GM12878 (cell line): ENCODE measurements at regions not wholly inside any gene's neighbourhood (a gene's known extent, or its start where the extent isn't known, plus 50 kb on each side); places are given as distances from the start of the nearest gene placed in this dataset.

Experiments used
- ATAC-seq: fragments of 200-7000 bp; cut with Tn5 transposase; 3 replicates; pipeline ENCODE4 v1.9.1; 2020; ENCODE audit warnings: mild to moderate bottlenecking, moderate library complexity
- BruUV-seq: library from RNA; stranded (reverse); fragments of 400-500 nt; replicated peaks from 2 replicates; lab custom pipeline; 2021; lab: Mats Ljungman, UMichigan
- CTCF ChIA-PET: fragments of 300-600 bp; sonication (Branson Sonifier 250); formaldehyde crosslinking; extraction: SDS; loops from one replicate; lab custom pipeline; 2021; ENCODE audit warnings: inconsistent platforms; lab: Yijun Ruan, JAX
- POLR2A ChIA-PET: fragments of 350-600 bp; formaldehyde crosslinking; extraction: SDS; loops from one replicate; lab custom pipeline; 2021; ENCODE audit warnings: inconsistent platforms; lab: Charles Lee
- RAD21 ChIA-PET: fragments of 300-600 bp; sonication (Branson Sonifier 250); formaldehyde crosslinking; loops from one replicate; lab custom pipeline; 2023; ENCODE audit warnings: antibody characterized with exemption; ENCODE audit not compliant: unreplicated experiment; lab: Charles Lee
- SMC1A ChIA-PET: fragments of 300-600 bp; sonication (Branson Sonifier 250); formaldehyde crosslinking; loops from one replicate; lab custom pipeline; 2023; ENCODE audit not compliant: unreplicated experiment, uncharacterized antibody; lab: Charles Lee
- DNase-seq: peaks from one replicate; pipeline ENCODE4 v3.0.0-alpha.2; 2011; ENCODE audit warnings: low read depth, low spot score
- FAIRE-seq: peaks from 3 replicates; lab custom pipeline; 2011; peaks lifted over from hg19 to GRCh38; lab: Jason Lieb, UNC
- H2AFZ ChIP-seq: 2 replicates; pipeline ENCODE4 v1.6.0; 2011; ENCODE audit warnings: low read depth, low read length, control low read depth; ENCODE audit not compliant: control insufficient read depth
- H3K27ac ChIP-seq: 2 replicates; pipeline ENCODE4 v1.5.1; 2011; ENCODE audit warnings: control low read depth; ENCODE audit not compliant: control insufficient read depth, insufficient read depth
- H3K27me3 ChIP-seq, 2 experiments: replicated peaks in 1 of 2; 2 replicates each; pipeline versions ENCODE4 v1.6.0 to v1.6.1; 2011; ENCODE audit warnings: low read length in 1 of 2; ENCODE audit not compliant: control insufficient read depth in 2 of 2, insufficient read depth in 2 of 2
- H3K36me3 ChIP-seq, 2 experiments: 2 replicates each; pipeline ENCODE4 v1.5.1; 2011; ENCODE audit warnings: low read length in 1 of 2; ENCODE audit not compliant: control insufficient read depth in 2 of 2, insufficient read depth in 2 of 2
- H3K4me1 ChIP-seq: 2 replicates; pipeline ENCODE4 v1.6.1; 2011; ENCODE audit warnings: mild to moderate bottlenecking, low read length, moderate library complexity, mixed read lengths; ENCODE audit not compliant: control insufficient read depth, insufficient read depth
- H3K4me2 ChIP-seq: 2 replicates; pipeline ENCODE4 v1.6.0; 2011; ENCODE audit warnings: control low read depth; ENCODE audit not compliant: control insufficient read depth, insufficient read depth
- H3K4me3 ChIP-seq: fragments of 200-600 bp; sonication (generic); 2 replicates; pipeline ENCODE4 v1.5.1; 2016
- H3K79me2 ChIP-seq: 2 replicates; pipeline ENCODE4 v1.6.0; 2011; ENCODE audit warnings: low read length; ENCODE audit not compliant: control insufficient read depth, insufficient read depth
- H3K9ac ChIP-seq: 2 replicates; pipeline ENCODE4 v1.8.0; 2011; ENCODE audit warnings: low read length, control low read depth, mixed read lengths; ENCODE audit not compliant: control insufficient read depth, insufficient read depth
- H3K9me3 ChIP-seq: replicated peaks from 3 replicates; pipeline ENCODE4 v1.5.1; 2011; ENCODE audit warnings: mild to moderate bottlenecking, low read length; ENCODE audit not compliant: control insufficient read depth, insufficient read depth
- H4K20me1 ChIP-seq: 2 replicates; pipeline ENCODE4 v1.6.0; 2011; ENCODE audit not compliant: control insufficient read depth, insufficient read depth
- ATF3 ChIP-seq: IDR thresholded peaks from 2 replicates; pipeline ENCODE4 v1.6.1; 2011; ENCODE audit warnings: low read depth, mild to moderate bottlenecking, low read length, moderate library complexity, borderline replicate concordance; ENCODE audit errors: extremely low read depth
- CHD4 ChIP-seq: fragments of 200-600 bp; sonication (generic); IDR thresholded peaks from 2 replicates; pipeline ENCODE4 v1.6.1; 2016; ENCODE audit warnings: mild to moderate bottlenecking
- IKZF2 ChIP-seq, 2 experiments: fragments of 450-650 bp; IDR thresholded peaks; 2 replicates each; pipeline ENCODE4 v1.6.1; 2017; ENCODE audit warnings: mild to moderate bottlenecking in 2 of 2, moderate library complexity in 2 of 2
- MLLT1 ChIP-seq: fragments of 450-650 bp; IDR thresholded peaks from 2 replicates; pipeline ENCODE4 v1.6.1; 2016; ENCODE audit warnings: mild to moderate bottlenecking
- RCOR1 ChIP-seq: conservative IDR thresholded peaks from 2 replicates; pipeline ENCODE4 v1.6.1; 2012; ENCODE audit warnings: low read depth, low read length, improper control_type of control experiment
- RFX5 ChIP-seq: IDR thresholded peaks from 2 replicates; pipeline ENCODE4 v1.6.1; 2011; ENCODE audit warnings: low read depth, low read length, improper control_type of control experiment
- TARDBP ChIP-seq: IDR thresholded peaks from 2 replicates; pipeline ENCODE4 v1.6.1; 2016; ENCODE audit warnings: borderline replicate concordance
- YBX1 ChIP-seq: fragments of 450-650 bp; IDR thresholded peaks from 2 replicates; pipeline ENCODE4 v1.6.1; 2016; ENCODE audit warnings: antibody characterized with exemption
- ZNF592 ChIP-seq: fragments of 450-650 bp; IDR thresholded peaks from 2 replicates; pipeline ENCODE4 v1.6.1; 2017; ENCODE audit warnings: mild to moderate bottlenecking, moderate library complexity
- WGBS: methylation state at CpG from one replicate; pipeline ENCODE4 v1.1.6; 2016; ENCODE audit warnings: low lambda C conversion rate; ENCODE audit not compliant: insufficient replicate concordance, insufficient coverage; ENCODE audit errors: missing lambda C conversion rate; 5-methylcytosine and 5-hydroxymethylcytosine counted together
- in situ Hi-C: fragments of 300-500 bp; cut with MboI; formaldehyde crosslinking; loops from 9 replicates; pipeline ENCODE4 v1.14.3; 2018; ENCODE audit warnings: mixed read lengths
- intact Hi-C: fragments of 100-400 bp; cut with micrococcal nuclease; formaldehyde crosslinking; loops from one replicate; pipeline ENCODE4 v1.14.2; 2022; ENCODE audit not compliant: unreplicated experiment

GRCh38 chr22:48811885-48812284 lies 1015.8 kb downstream of the BRD1 start:
- WGBS, result 30% methylated on average over 7 of the region's 7 CpGs
- H3K79me2 ChIP-seq, result no peaks in the 10 kb centered on the region
- ATAC-seq (no peak), DNase-seq (no peak), FAIRE-seq (no peak)
- H3K27ac ChIP-seq, result no peak overlapping the region
- ChIA-PET SMC1A (no interaction called here), RAD21 (no interaction called here), POLR2A (no interaction called here), CTCF (no interaction called here)
- no peak for TF ChIP-seq CHD4
- no peak for TF ChIP-seq ATF3
- TF ChIP-seq TARDBP, result no peak
- no peak for TF ChIP-seq ZNF592
- TF ChIP-seq RFX5, result no peak
- TF ChIP-seq MLLT1, result no peak
- no peak for TF ChIP-seq RCOR1
- TF ChIP-seq IKZF2 (IDR thresholded peaks at IDR 0.05), result no peak
- no peak for TF ChIP-seq YBX1
- H3K36me3 ChIP-seq, result no peaks in the 10 kb centered on the region
- no peak overlapping the region for H3K4me3 ChIP-seq
- no peak overlapping the region for H3K4me2 ChIP-seq
- no peaks in the 10 kb centered on the region for H3K27me3 ChIP-seq
- no peaks in the 10 kb centered on the region; the same call in 2 of the 3 replicates for H3K9me3 ChIP-seq
- intact Hi-C loops, result no loop called here
- H4K20me1 ChIP-seq, result no peaks in the 10 kb centered on the region
- in situ Hi-C loops, result no loop called here
- no peaks in the 10 kb centered on the region for H3K4me1 ChIP-seq
- H2AFZ ChIP-seq, result no peak overlapping the region
- no TSS peak for BruUV-seq
- H3K9ac ChIP-seq, result no peak overlapping the region
